HG02588 (cell line): ENCODE measurements at regions not wholly inside any gene's neighbourhood (a gene's known extent, or its start where the extent isn't known, plus 50 kb on each side); places are given as distances from the start of the nearest gene placed in this dataset.

Experiments used
- ATAC-seq: cut with Tn5 transposase; IDR thresholded peaks from one replicate; pipeline ENCODE4 v1.9.1; 2021; ENCODE audit warnings: mild to moderate bottlenecking, moderate library complexity; ENCODE audit not compliant: unreplicated experiment

- ATAC-seq: no peak
These were observed 467.7 kb upstream of the RGPD4 start for GRCh38 chr2:107359021-107359420.

GRCh38 chr2:107361751-107362381 is 464.8 kb upstream of the RGPD4 start:
- no peak for ATAC-seq

- ATAC-seq: no peak
These were observed 463.7 kb upstream of the RGPD4 start for GRCh38 chr2:107362993-107363392.

DNA sequence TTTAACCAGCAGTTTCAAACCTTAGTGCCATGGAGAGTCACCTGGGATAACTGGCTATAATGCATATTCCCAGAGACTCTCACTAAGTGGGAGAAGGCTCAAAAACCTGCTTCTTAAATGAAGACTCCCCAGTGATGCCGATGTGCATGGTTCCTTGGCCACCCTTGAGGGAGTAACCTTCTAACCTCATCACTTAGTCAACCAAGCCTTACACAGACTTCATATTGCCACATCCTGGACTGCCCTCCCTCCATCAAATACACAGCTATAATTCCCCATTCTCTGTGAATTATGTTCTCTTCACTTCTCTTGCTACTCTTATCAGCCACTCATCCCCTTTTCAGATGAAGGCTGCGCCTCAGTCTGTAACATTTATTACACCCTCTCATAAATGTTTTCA is 462.9 kb upstream of the RGPD4 start:
- no peak for ATAC-seq

GRCh38 chr2:107364361-107364950 is 462.2 kb upstream of the RGPD4 start:
- ATAC-seq: no peak

- no peak for ATAC-seq
These were observed 452.4 kb upstream of the RGPD4 start for GRCh38 chr2:107374249-107374648.

DNA sequence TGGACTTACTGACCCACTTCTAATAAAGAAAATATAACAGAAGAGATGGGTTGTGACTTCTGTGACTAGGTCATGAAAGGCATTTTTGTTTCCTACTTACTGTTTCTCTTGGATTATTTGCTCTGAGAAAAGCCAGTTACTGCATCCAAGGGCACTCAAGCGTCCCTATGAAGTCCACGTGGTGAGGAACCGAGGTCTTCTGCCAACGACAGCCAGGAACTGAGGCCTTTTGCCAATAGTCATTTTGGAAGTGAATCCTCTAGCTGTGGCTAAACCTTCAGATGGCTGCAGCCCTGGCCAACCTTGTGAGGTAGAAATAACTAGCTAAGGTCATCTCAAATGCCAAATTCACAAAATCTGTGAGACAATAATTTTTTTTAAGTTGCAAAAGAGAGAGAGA is 449.8 kb upstream of the RGPD4 start:
- no peak for ATAC-seq

DNA sequence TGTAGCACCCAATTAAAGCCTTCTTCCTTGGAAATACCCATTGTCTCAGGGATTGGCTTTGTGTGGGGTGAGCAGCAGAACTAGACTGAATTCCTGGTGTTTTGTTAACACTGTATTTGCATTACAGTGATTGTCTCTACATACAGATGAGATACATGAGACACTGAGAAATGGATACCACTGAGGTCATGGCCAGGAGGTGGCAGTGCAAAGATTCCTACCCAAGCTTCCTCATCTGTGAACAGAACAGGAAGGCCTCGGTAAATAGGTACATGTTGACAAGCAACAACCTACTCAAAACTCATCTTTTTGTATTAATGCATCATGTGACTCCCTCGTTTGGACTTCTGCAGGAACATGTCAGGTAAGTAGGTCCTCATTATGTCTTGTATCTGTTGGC is 445.8 kb upstream of the RGPD4 start:
- no peak for ATAC-seq

GRCh38 chr2:107383691-107384090 is 443.0 kb upstream of the RGPD4 start:
- ATAC-seq: no peak

DNA sequence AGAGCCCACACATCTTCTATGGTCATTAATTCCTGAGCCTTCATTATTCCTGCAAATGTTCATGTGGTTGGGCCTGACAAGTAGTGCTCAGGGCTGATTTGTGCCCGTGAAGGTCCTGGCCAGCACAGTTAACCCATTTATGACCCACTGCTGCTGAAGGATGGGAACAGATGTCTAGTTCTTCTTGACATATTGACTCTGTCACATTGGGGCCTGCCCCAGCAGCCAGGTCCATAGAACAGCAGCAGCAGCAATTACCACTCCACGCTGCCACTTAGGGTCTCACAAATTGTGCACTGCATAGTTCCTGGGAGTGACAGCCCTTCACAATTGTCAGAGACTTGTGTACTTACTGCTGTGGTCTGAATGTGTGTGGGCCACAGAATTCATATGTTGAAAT is 442.3 kb upstream of the RGPD4 start:
- no peak for ATAC-seq

DNA sequence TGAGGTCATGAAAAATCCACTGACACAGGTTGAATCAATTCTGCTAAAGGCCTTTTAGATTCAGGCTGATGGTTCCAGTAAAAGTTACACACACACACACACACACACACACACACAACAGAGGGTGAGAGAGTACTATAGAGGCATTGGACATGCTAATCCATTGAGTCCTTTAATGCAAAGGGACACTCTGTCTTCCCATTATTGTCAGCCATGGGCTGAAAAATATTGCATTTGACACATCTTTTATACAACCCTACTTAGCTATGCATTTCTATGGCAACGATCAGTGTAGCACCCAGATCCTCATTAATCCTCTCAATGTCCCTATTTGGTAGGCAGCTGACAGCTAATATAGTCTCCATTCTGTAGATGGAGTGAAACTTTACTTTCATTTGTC is 440.8 kb upstream of the RGPD4 start:
- ATAC-seq: no peak

GRCh38 chr2:107392241-107392704 is 434.4 kb upstream of the RGPD4 start:
- ATAC-seq: no peak

DNA sequence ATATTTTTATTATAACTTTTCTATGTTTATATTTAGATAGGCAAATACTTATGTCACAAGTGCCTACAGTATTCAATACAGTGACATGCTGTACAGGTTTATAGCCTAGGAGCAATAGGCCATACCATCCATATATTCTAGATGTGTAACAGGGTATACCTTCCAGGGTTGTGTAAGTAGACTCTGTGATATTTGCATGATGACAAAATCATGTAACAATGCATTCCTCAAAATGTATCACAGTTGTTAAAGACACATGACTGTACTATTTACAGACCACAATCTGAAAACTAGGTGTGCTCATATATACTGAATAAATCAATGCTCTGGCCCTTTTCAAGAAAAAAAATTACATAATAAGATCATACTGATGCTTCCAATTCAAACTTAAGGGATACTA is 433.2 kb upstream of the RGPD4 start:
- no peak for ATAC-seq

DNA sequence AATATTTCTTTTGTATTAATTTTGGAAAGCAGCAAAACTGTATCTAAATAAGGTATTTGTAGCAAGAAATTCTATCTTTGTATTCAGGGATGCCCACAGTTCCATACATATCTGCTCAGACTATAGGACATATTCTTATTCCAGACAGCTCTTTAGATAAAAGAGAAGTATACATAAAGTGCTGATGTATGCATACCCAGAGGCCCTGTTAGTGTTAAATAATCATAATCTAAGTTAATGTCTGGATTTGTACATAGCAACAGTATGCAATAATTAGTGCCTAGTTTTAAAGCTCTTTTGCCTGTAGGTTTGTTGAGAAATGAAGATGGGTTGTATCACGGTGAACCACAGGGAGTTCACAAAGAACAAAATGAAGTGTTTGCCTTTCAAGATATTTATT is 428.0 kb upstream of the RGPD4 start:
- no peak for ATAC-seq

DNA sequence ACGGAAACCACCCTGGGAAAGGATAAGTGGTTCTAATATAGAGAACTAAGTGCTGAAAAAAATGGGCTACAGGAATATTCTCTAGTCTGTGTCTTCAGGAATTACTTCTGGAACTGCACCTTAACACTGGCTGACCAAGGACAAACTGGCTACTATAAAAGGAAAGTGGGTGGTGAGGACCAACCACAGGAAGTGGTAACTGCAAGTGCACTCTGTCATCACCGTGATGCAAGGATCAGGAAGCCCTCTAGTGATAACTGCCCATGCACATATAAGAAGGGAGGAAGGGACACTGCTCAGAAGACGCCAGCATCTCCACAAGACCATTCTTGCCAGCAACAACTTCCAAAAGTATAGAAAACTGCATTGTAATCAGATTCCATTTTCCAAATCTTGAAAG is 424.4 kb upstream of the RGPD4 start:
- no peak for ATAC-seq

DNA sequence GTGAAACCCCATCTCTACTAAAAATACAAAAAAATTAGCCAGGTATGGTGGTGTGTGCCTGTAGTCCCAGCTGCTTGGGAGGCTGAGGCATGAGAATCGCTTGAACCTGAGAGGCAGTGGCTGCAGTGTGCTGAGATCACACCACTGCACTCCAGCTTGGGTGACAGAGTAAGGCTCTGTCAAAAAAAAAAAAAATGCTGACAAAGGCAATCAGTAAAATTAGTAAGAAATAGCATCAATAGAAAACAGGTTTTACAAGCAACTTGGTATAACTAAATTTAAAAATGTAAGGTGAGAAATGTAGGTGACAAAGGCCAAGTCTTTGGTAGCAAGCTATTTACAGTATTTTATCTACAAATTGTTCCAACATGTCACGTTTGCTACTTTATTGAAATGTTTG is 421.4 kb upstream of the RGPD4 start:
- ATAC-seq: no peak

DNA sequence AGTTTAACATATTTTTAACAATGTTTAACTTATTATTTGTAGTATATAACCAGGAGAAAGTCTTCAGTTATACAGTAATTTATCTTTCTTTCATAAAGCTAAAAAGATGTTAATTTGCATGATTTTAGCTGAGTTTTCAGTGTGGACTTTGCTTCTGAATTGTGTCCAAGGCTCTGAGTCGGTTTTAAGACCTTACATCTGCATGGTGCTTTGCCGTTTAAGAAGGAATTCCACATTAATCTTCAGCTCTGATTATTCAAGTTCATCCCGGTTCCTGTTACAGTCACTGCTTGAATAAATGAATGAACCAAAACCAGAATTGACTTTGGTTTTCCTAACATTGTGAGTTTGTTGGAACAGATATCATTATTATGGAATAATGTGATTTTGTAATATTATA is 419.7 kb upstream of the RGPD4 start:
- no peak for ATAC-seq

GRCh38 chr2:107407974-107408373 is 418.7 kb upstream of the RGPD4 start:
- ATAC-seq: no peak

- ATAC-seq: no peak
These were observed 415.4 kb upstream of the RGPD4 start for GRCh38 chr2:107411267-107411666.

GRCh38 chr2:107412209-107412904 is 414.3 kb upstream of the RGPD4 start:
- no peak for ATAC-seq

DNA sequence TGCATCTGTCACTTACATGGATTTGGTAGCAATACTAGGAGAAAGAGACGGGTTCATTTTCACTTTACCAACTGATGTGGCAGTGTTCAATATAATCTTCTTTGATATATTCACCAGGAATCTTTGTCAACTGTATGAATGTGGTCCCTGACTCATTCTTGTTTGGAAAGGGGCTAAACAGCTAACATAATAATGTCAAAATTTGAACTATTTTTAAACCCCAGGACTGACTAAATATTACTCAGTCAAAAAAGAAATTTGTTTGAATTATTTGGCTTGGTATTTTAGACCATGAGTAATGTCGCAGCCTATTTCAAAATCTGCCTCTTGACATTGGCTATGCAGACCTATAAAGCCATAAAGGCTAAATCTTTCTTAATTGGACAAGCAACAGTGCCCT is 413.7 kb upstream of the RGPD4 start:
- ATAC-seq: no peak

- no peak for ATAC-seq
These were observed 412.3 kb upstream of the RGPD4 start for GRCh38 chr2:107414376-107414775.
